ENCODE measurements at regions not wholly inside any gene's neighbourhood (a gene's known extent, or its start where the extent isn't known, plus 50 kb on each side); places are given as distances from the start of the nearest gene placed in this dataset.

DNA sequence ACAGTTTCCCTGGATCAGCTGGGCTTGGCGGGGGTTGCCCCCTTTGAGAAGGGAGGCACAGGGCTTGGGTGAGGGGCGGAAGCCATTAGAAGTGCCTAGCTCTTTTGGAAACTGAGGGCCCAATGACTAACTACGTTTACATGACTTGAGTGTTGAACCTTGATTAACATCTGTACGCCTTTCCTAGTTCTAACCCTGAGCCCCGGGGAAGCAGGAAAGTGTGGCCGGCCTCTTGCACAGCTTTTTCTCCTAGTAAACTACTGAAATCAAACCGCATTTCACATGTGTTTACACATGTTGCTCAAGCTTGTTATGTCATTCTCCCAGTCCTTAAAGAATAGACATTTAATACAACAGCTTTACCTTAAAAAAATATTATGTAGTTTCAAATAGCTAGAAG lies 1356.4 kb upstream of the TMEM132C start:
- H3K4me3 ChIP-seq (ENCODE audit: low read depth, low read length): no peak overlapping the region
- no peak overlapping the region for H3K27ac ChIP-seq
- H3K27me3 ChIP-seq (replicated peaks): no peaks in the 10 kb centered on the region
- no peaks in the 10 kb centered on the region for H3K36me3 ChIP-seq (replicated peaks)
- DNase-seq: no peak
- in situ Hi-C loops (cut with HindIII; ENCODE audit: low pct_ligation_motif_present, low sequenced_read_pairs): no loop called here
- TF ChIP-seq, protein P1, sequence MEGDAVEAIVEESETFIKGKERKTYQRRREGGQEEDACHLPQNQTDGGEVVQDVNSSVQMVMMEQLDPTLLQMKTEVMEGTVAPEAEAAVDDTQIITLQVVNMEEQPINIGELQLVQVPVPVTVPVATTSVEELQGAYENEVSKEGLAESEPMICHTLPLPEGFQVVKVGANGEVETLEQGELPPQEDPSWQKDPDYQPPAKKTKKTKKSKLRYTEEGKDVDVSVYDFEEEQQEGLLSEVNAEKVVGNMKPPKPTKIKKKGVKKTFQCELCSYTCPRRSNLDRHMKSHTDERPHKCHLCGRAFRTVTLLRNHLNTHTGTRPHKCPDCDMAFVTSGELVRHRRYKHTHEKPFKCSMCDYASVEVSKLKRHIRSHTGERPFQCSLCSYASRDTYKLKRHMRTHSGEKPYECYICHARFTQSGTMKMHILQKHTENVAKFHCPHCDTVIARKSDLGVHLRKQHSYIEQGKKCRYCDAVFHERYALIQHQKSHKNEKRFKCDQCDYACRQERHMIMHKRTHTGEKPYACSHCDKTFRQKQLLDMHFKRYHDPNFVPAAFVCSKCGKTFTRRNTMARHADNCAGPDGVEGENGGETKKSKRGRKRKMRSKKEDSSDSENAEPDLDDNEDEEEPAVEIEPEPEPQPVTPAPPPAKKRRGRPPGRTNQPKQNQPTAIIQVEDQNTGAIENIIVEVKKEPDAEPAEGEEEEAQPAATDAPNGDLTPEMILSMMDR (IDR thresholded peaks at IDR 0.05; ENCODE audit: low read depth, low read length, missing control alignments): no peak

DNA sequence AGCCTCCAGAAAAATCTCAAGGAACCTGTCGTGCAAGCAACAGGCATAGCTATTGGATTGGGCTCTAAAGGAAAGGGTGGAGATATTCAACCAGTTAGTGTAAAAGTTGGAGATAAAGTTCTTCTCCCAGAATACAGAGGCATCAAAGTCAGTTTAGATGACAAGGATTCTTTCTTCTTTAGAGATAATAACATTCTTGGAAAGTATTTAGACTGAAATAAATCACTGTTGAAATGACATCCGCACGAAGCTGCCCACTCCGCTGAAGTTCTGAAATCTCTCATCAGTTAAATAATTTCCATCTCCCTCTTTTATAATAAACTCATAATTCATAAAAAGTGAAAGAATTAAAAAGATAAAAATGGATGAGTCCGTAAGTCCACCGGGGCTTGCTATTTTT lies 1354.9 kb upstream of the TMEM132C start:
- TF ChIP-seq, protein P1 (IDR thresholded peaks at IDR 0.05; ENCODE audit: low read depth, low read length, missing control alignments): no peak
- no peaks in the 10 kb centered on the region for H3K36me3 ChIP-seq (replicated peaks)
- in situ Hi-C loops (cut with HindIII; ENCODE audit: low pct_ligation_motif_present, low sequenced_read_pairs): no loop called here
- no peak for DNase-seq
- H3K4me3 ChIP-seq (ENCODE audit: low read depth, low read length): no peak overlapping the region
- H3K27ac ChIP-seq: no peak overlapping the region
- H3K27me3 ChIP-seq (replicated peaks): no peaks in the 10 kb centered on the region

DNA sequence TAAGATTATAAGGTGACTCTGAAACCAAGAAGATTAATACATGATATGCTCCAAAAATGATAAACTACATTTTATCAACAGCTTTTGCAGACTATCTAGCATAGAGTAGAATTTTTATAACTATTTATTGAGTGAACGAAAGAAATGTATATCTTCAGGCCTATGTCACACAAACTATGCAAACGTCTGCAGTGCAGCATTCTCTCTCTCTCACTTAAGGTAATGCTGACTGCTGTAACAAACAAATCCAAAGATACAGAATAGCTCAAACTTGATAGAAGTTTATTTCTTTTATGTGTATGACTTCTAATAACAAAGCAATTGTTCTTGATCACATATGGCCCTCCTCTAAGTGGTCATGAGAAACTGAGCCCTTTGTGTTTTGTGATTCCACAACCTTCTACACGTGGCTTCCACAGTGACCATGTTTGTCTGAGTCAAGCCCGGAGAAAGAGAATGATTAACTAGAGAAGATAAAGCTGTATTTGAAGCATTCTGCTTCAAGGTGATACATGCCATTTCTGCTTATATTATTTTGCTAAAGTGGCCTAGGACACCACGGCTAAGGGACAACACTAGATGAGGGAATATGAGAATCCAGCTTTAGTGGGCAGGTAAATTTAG lies 1352.7 kb upstream of the TMEM132C start:
- in situ Hi-C loops (cut with HindIII; ENCODE audit: low pct_ligation_motif_present, low sequenced_read_pairs): no loop called here
- TF ChIP-seq, protein P1 (IDR thresholded peaks at IDR 0.05; ENCODE audit: low read depth, low read length, missing control alignments): no peak
- no peak for DNase-seq
- Histone ChIP-seq H3K36me3 (replicated peaks) (no peaks in the 10 kb centered on the region), H3K4me3 (ENCODE audit: low read depth, low read length) (no peak overlapping the region), H3K27me3 (replicated peaks) (no peaks in the 10 kb centered on the region), H3K27ac (no peak overlapping the region)

DNA sequence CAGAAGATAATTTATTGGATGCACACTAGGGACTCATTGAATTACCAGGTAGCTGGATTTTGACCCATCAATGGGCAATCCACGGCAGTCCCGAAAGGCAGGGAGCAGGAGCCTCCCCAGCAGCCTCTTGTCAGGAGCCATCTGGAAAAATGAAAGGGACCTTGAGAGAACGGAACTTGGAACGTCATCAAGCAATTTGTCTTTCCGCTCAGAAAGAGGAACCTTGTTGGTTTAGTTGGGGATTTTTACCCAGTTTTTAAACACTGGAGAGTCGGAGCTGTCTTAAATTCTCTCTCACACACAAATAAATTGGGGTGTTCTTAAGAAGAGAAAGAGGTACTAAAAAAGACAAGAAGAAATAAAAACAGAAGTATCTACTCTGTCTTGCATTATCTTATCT lies 1351.7 kb upstream of the TMEM132C start:
- TF ChIP-seq, protein P1 (IDR thresholded peaks at IDR 0.05; ENCODE audit: low read depth, low read length, missing control alignments): no peak
- no peak overlapping the region for H3K27ac ChIP-seq
- no peaks in the 10 kb centered on the region for H3K36me3 ChIP-seq (replicated peaks)
- in situ Hi-C loops (cut with HindIII; ENCODE audit: low pct_ligation_motif_present, low sequenced_read_pairs): no loop called here
- H3K4me3 ChIP-seq (ENCODE audit: low read depth, low read length): no peak overlapping the region
- H3K27me3 ChIP-seq (replicated peaks): no peaks in the 10 kb centered on the region
- no peak for DNase-seq

DNA sequence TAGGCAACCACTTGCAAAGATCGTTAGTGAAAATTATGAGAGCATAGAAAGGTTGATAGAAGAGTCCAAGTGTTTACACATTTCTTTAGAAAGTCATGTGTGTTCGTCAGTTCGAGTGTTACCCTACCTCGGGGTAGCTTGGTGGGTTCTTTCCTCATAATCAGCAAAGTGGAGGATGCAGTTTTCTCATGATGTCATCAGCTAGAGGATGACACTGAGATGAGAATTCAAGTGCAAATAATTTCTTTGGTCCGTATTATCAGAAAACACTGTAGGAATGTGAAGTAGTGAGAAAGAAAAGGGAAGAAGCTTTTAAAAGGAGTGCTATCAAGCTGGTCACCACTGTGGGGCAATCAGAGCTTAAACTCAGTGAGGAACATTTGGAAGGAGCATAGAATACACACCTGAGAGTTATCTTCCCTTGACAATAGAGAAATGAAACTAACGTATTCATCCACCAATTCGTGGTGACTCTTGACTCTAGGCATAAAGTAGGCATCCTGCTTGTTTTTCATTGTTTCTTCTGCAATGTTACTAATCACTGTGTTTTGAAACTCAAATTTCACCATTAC lies 1340.9 kb upstream of the TMEM132C start:
- TF ChIP-seq, protein P1 (IDR thresholded peaks at IDR 0.05; ENCODE audit: low read depth, low read length, missing control alignments): no peak
- no peak overlapping the region for H3K4me3 ChIP-seq (ENCODE audit: low read depth, low read length)
- DNase-seq: no peak
- in situ Hi-C loops (cut with HindIII; ENCODE audit: low pct_ligation_motif_present, low sequenced_read_pairs): no loop called here
- no peaks in the 10 kb centered on the region for H3K36me3 ChIP-seq (replicated peaks)
- H3K27me3 ChIP-seq (replicated peaks): no peaks in the 10 kb centered on the region
- no peak overlapping the region for H3K27ac ChIP-seq

DNA sequence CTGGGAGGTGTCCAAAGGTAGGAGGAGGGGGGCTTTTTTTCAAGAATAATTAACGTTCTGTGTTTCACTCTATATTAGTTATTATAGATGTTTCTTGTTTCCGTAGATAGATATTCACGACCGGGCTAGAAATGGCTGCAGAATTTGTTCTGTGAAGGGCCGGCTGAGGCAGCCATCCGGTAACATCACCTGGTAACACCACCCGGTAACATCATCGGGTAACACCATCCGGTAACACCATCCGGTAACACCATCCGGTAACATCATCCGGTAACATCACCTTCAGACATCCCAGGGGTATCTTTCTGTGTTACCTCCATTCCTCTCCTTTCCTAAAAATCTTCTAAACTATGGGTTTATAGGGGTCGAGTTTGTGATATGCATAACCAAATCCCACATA lies 1336.7 kb upstream of the TMEM132C start:
- Histone ChIP-seq H3K27me3 (replicated peaks) (no peaks in the 10 kb centered on the region), H3K27ac (no peak overlapping the region), H3K36me3 (replicated peaks) (no peaks in the 10 kb centered on the region), H3K4me3 (ENCODE audit: low read depth, low read length) (no peak overlapping the region)
- in situ Hi-C loops (cut with HindIII; ENCODE audit: low pct_ligation_motif_present, low sequenced_read_pairs): no loop called here
- no peak for DNase-seq
- TF ChIP-seq, protein P1 (IDR thresholded peaks at IDR 0.05; ENCODE audit: low read depth, low read length, missing control alignments): no peak
